WTC11 (cell line): ENCODE measurements at regions not wholly inside any gene's neighbourhood (a gene's known extent, or its start where the extent isn't known, plus 50 kb on each side); places are given as distances from the start of the nearest gene placed in this dataset.
A peak's percentile ranks its signal among the peaks of the same experiment; 100 is the strongest.

Experiments
- ATAC-seq: fragments of 200-7000 bp; cut with Tn5 transposase; 2 replicates; pipeline ENCODE4 v1.10.0; 2021; ENCODE audit warnings: mild to moderate bottlenecking, moderate library complexity
- CTCF ChIA-PET: fragments of 300-600 bp; sonication (Branson Sonifier 250); formaldehyde crosslinking; loops from one replicate; lab custom pipeline; 2021; ENCODE audit warnings: antibody characterized with exemption; lab: Charles Lee
- POLR2A ChIA-PET: fragments of 350-600 bp; sonication (Branson Sonifier 250); formaldehyde crosslinking; loops from one replicate; lab custom pipeline; 2021; ENCODE audit warnings: antibody characterized with exemption; lab: Charles Lee
- DNase-seq: peaks from one replicate; pipeline ENCODE4 v3.0.0; 2021; ENCODE audit warnings: low spot score
- H3K27ac Mint-ChIP-seq: 2 replicates; pipeline ENCODE4 v1.8.0; 2021; ENCODE audit warnings: mixed read lengths
- H3K27me3 Mint-ChIP-seq: 2 replicates; pipeline ENCODE4 v1.8.0; 2021; ENCODE audit warnings: low read depth, mild to moderate bottlenecking, moderate library complexity, mixed read lengths
- H3K36me3 Mint-ChIP-seq: 2 replicates; pipeline ENCODE4 v1.8.0; 2021; ENCODE audit warnings: mixed read lengths
- H3K4me1 Mint-ChIP-seq: 2 replicates; pipeline ENCODE4 v1.8.0; 2022; ENCODE audit warnings: mixed read lengths
- H3K4me3 Mint-ChIP-seq: 2 replicates; pipeline ENCODE4 v1.8.0; 2021; ENCODE audit warnings: mild to moderate bottlenecking, moderate library complexity, mixed read lengths
- H3K9me3 Mint-ChIP-seq: 2 replicates; pipeline ENCODE4 v1.8.0; 2021; ENCODE audit warnings: mixed read lengths
- CREB1 ChIP-seq: sonication (generic); formaldehyde crosslinking; IDR thresholded peaks from 2 replicates; pipeline ENCODE4 v1.8.0; 2023; ENCODE audit warnings: mild to moderate bottlenecking, missing genetic modification reagents
- EMX1 ChIP-seq: fragments of 250-450 bp; sonication (Bioruptor Pico); IDR thresholded peaks from 2 replicates; pipeline ENCODE4 v1.8.0; 2021; ENCODE audit warnings: mild to moderate bottlenecking
- IRF2 ChIP-seq: sonication (generic); formaldehyde crosslinking; IDR thresholded peaks from 2 replicates; pipeline ENCODE4 v1.8.0; 2022; ENCODE audit warnings: low read depth, missing genetic modification reagents, borderline replicate concordance
- KAT7 ChIP-seq: sonication (generic); formaldehyde crosslinking; IDR thresholded peaks from 2 replicates; pipeline ENCODE4 v1.8.1; 2023; ENCODE audit warnings: missing genetic modification reagents, mild to moderate bottlenecking, borderline replicate concordance
- NR2C2 ChIP-seq: sonication (generic); formaldehyde crosslinking; IDR thresholded peaks from 2 replicates; pipeline ENCODE4 v1.8.0; 2022; ENCODE audit warnings: mild to moderate bottlenecking, missing genetic modification reagents
- NR3C1 ChIP-seq: sonication (generic); formaldehyde crosslinking; conservative IDR thresholded peaks from 2 replicates; pipeline ENCODE4 v1.8.1; 2023; ENCODE audit warnings: low read depth, mild to moderate bottlenecking, missing genetic modification reagents
- RELA ChIP-seq: sonication (generic); formaldehyde crosslinking; IDR thresholded peaks from 2 replicates; pipeline ENCODE4 v1.8.1; 2022; ENCODE audit warnings: missing genetic modification reagents, mild to moderate bottlenecking, borderline replicate concordance
- SMAD4 ChIP-seq: sonication (generic); formaldehyde crosslinking; IDR thresholded peaks from 2 replicates; pipeline ENCODE4 v1.8.0; 2022; ENCODE audit warnings: mild to moderate bottlenecking, missing genetic modification reagents
- ZNF263 ChIP-seq: sonication (generic); formaldehyde crosslinking; IDR thresholded peaks from 2 replicates; pipeline ENCODE4 v1.8.1; 2022; ENCODE audit warnings: low read depth, mild to moderate bottlenecking, moderate library complexity, missing genetic modification reagents
- ZNF317 ChIP-seq: sonication (generic); formaldehyde crosslinking; IDR thresholded peaks from 2 replicates; pipeline ENCODE4 v1.8.1; 2023; ENCODE audit warnings: low read depth, mild to moderate bottlenecking, moderate library complexity, missing genetic modification reagents, borderline replicate concordance
- ZNF423 ChIP-seq: fragments of 250-450 bp; sonication (Bioruptor Pico); IDR thresholded peaks from 2 replicates; pipeline ENCODE4 v2.1.2; 2022; ENCODE audit warnings: mild to moderate bottlenecking, moderate library complexity
- ZNF671 ChIP-seq: fragments of 250-450 bp; sonication (Bioruptor Pico); IDR thresholded peaks from 2 replicates; pipeline ENCODE4 v1.8.0; 2021; ENCODE audit warnings: mild to moderate bottlenecking
- TF ChIP-seq, protein P1 (sequence below): sonication (generic); formaldehyde crosslinking; IDR thresholded peaks from 2 replicates; pipeline ENCODE4 v1.8.1; 2023; ENCODE audit warnings: mild to moderate bottlenecking, missing genetic modification reagents, moderate library complexity
- TF ChIP-seq, protein P2 (sequence below): sonication (generic); formaldehyde crosslinking; IDR thresholded peaks from 2 replicates; pipeline ENCODE4 v1.8.1; 2022; ENCODE audit warnings: low read depth, missing genetic modification reagents, borderline replicate concordance
- TF ChIP-seq, protein P3 (sequence below): sonication (generic); formaldehyde crosslinking; IDR thresholded peaks from 2 replicates; pipeline ENCODE4 v1.8.1; 2022; ENCODE audit warnings: mild to moderate bottlenecking, moderate library complexity, missing genetic modification reagents
- TF ChIP-seq, protein P4 (sequence below): sonication (generic); formaldehyde crosslinking; IDR thresholded peaks from 2 replicates; pipeline ENCODE4 v1.8.1; 2023; ENCODE audit warnings: mild to moderate bottlenecking, missing genetic modification reagents, moderate library complexity
- TF ChIP-seq, protein P5 (sequence below): sonication (generic); formaldehyde crosslinking; IDR thresholded peaks from 2 replicates; pipeline ENCODE4 v1.8.1; 2023; ENCODE audit warnings: mild to moderate bottlenecking, moderate library complexity, missing genetic modification reagents
- TF ChIP-seq, protein P6 (sequence below): sonication (generic); formaldehyde crosslinking; IDR thresholded peaks from 2 replicates; pipeline ENCODE4 v1.8.1; 2023; ENCODE audit warnings: mild to moderate bottlenecking, missing genetic modification reagents
- TF ChIP-seq, protein P7 (sequence below): sonication (generic); formaldehyde crosslinking; IDR thresholded peaks from 2 replicates; pipeline ENCODE4 v1.8.1; 2022; ENCODE audit warnings: missing genetic modification reagents, borderline replicate concordance
- TF ChIP-seq, protein P8 (sequence below): sonication (generic); formaldehyde crosslinking; IDR thresholded peaks from 2 replicates; pipeline ENCODE4 v1.8.0; 2023; ENCODE audit warnings: missing genetic modification reagents

DNA sequence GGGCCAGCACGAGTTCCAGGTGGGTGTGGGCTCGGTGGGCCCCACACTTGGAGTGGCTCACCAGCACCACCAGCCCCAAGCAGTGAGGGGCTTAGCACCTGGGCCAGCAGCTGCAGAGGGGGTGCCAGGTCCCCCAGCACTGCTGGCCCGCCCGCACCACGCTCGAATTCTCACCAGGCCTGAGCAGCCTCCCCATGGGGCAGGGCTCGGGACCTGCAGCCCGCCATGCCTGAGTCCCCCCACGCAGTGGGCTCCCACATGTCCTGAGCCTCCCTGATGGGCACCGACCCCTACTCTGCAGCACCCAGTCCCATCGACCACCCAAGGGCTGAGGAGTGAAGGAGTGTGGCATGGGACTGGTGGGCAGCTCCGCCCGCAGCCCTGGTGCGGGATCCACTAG, 593.4 kb downstream of the GABRG1 start:
- Mint-ChIP-seq H3K36me3 (peaks cover 16% of the 10 kb centered on the region), H3K27me3 (no peaks in the 10 kb centered on the region), H3K4me1 (no peaks in the 10 kb centered on the region), H3K27ac (no peak overlapping the region), H3K9me3 (peaks cover 55% of the 10 kb centered on the region), H3K4me3 (no peak overlapping the region)
- ATAC-seq, result no peak
- no peak for TF ChIP-seq EMX1 (CRISPR knock-in tag)
- TF ChIP-seq, protein P1, sequence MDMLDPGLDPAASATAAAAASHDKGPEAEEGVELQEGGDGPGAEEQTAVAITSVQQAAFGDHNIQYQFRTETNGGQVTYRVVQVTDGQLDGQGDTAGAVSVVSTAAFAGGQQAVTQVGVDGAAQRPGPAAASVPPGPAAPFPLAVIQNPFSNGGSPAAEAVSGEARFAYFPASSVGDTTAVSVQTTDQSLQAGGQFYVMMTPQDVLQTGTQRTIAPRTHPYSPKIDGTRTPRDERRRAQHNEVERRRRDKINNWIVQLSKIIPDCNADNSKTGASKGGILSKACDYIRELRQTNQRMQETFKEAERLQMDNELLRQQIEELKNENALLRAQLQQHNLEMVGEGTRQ, result no peak
- no peak for TF ChIP-seq IRF2 (CRISPR knock-in tag)
- no peak for TF ChIP-seq ZNF423 (CRISPR knock-in tag)
- TF ChIP-seq, protein P2, sequence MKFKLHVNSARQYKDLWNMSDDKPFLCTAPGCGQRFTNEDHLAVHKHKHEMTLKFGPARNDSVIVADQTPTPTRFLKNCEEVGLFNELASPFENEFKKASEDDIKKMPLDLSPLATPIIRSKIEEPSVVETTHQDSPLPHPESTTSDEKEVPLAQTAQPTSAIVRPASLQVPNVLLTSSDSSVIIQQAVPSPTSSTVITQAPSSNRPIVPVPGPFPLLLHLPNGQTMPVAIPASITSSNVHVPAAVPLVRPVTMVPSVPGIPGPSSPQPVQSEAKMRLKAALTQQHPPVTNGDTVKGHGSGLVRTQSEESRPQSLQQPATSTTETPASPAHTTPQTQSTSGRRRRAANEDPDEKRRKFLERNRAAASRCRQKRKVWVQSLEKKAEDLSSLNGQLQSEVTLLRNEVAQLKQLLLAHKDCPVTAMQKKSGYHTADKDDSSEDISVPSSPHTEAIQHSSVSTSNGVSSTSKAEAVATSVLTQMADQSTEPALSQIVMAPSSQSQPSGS (CRISPR knock-in tag), result no peak
- ChIA-PET POLR2A (no interaction called here), CTCF (no interaction called here)
- DNase-seq, result no peak

DNA sequence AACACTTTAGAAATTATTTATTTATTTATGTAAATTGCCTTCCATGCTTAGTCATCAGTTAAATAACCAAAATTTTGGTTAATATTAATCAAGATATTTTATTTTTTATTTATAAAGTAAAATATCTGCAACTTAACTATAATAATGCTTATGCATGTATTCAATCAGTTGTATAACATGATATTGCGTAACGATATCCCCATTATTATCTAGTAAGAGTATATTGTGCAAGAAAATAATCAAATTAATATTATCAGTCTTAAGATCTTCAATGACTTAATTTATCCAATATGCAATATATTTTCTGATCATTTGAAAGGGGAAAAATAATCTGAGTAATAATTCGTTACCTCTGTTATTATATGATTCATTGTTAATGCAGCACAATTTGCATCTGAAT, 596.7 kb downstream of the GABRG1 start:
- peaks cover 29% of the 10 kb centered on the region for H3K9me3 Mint-ChIP-seq

DNA sequence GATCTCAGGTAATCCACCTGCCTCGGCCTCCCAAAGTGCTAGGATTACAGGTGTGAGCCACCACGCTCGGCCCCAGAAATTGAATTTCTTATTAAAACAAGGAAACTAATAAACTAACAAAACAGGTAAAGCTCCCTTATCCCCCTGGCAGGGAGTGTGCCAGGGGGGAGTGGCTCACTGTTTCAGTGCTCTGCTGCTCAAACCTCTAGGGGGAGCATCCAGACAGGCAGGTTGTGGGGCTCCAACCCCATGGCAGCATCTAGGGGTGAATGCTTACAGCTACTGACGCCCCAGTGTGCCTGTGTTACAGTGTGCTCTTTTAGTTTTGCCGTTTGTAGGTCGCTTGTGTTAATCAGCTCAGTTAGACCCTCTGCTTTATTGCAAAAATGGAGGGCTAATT, 605.0 kb downstream of the GABRG1 start:
- peaks cover 22% of the 10 kb centered on the region for H3K9me3 Mint-ChIP-seq
- H3K4me3 Mint-ChIP-seq, result no peak overlapping the region
- H3K36me3 Mint-ChIP-seq, result peaks cover 2% of the 10 kb centered on the region; the same call in 1 of the 2 replicates
- DNase-seq, result peak; percentile 20
- CTCF ChIA-PET, result interaction anchor here (0.8 to 1.1 kb wide), 3 partner anchors 215 to 531 kb away, joined by 3 read pairs; no protein-coding TSS in a partner anchor
- no peak overlapping the region for H3K27ac Mint-ChIP-seq
- no peaks in the 10 kb centered on the region for H3K4me1 Mint-ChIP-seq
- peak; percentile 79 for ATAC-seq
- POLR2A ChIA-PET, result no interaction called here
- no peaks in the 10 kb centered on the region for H3K27me3 Mint-ChIP-seq
- TF ChIP-seq ZNF263 (no peak), ZNF671 (CRISPR knock-in tag) (no peak), RELA (no peak), ZNF317 (CRISPR knock-in tag) (no peak), KAT7 (no peak), CREB1 (CRISPR knock-in tag) (no peak)
- TF ChIP-seq, protein P3, sequence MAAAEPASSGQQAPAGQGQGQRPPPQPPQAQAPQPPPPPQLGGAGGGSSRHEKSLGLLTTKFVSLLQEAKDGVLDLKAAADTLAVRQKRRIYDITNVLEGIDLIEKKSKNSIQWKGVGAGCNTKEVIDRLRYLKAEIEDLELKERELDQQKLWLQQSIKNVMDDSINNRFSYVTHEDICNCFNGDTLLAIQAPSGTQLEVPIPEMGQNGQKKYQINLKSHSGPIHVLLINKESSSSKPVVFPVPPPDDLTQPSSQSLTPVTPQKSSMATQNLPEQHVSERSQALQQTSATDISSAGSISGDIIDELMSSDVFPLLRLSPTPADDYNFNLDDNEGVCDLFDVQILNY, result no peak
- TF ChIP-seq, protein P4, sequence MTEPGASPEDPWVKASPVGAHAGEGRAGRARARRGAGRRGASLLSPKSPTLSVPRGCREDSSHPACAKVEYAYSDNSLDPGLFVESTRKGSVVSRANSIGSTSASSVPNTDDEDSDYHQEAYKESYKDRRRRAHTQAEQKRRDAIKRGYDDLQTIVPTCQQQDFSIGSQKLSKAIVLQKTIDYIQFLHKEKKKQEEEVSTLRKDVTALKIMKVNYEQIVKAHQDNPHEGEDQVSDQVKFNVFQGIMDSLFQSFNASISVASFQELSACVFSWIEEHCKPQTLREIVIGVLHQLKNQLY, result no peak

More for the DNA sequence above, 596.7 kb downstream of the GABRG1 start:
- Mint-ChIP-seq H3K36me3 (peaks cover 16% of the 10 kb centered on the region), H3K4me1 (no peaks in the 10 kb centered on the region), H3K4me3 (no peak overlapping the region), H3K27me3 (no peaks in the 10 kb centered on the region), H3K27ac (no peak overlapping the region)
- DNase-seq (no peak), ATAC-seq (no peak)
- CTCF ChIA-PET, result no interaction called here
- POLR2A ChIA-PET, result no interaction called here
- TF ChIP-seq NR2C2 (CRISPR knock-in tag) (no peak), NR3C1 (CRISPR knock-in tag) (no peak), SMAD4 (CRISPR knock-in tag) (no peak)
- TF ChIP-seq, protein P5, sequence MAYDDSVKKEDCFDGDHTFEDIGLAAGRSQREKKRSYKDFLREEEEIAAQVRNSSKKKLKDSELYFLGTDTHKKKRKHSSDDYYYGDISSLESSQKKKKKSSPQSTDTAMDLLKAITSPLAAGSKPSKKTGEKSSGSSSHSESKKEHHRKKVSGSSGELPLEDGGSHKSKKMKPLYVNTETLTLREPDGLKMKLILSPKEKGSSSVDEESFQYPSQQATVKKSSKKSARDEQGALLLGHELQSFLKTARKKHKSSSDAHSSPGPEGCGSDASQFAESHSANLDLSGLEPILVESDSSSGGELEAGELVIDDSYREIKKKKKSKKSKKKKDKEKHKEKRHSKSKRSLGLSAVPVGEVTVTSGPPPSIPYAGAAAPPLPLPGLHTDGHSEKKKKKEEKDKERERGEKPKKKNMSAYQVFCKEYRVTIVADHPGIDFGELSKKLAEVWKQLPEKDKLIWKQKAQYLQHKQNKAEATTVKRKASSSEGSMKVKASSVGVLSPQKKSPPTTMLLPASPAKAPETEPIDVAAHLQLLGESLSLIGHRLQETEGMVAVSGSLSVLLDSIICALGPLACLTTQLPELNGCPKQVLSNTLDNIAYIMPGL (CRISPR knock-in tag), result no peak
- TF ChIP-seq, protein P6, sequence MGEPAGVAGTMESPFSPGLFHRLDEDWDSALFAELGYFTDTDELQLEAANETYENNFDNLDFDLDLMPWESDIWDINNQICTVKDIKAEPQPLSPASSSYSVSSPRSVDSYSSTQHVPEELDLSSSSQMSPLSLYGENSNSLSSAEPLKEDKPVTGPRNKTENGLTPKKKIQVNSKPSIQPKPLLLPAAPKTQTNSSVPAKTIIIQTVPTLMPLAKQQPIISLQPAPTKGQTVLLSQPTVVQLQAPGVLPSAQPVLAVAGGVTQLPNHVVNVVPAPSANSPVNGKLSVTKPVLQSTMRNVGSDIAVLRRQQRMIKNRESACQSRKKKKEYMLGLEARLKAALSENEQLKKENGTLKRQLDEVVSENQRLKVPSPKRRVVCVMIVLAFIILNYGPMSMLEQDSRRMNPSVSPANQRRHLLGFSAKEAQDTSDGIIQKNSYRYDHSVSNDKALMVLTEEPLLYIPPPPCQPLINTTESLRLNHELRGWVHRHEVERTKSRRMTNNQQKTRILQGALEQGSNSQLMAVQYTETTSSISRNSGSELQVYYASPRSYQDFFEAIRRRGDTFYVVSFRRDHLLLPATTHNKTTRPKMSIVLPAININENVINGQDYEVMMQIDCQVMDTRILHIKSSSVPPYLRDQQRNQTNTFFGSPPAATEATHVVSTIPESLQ, result no peak
- TF ChIP-seq, protein P7, sequence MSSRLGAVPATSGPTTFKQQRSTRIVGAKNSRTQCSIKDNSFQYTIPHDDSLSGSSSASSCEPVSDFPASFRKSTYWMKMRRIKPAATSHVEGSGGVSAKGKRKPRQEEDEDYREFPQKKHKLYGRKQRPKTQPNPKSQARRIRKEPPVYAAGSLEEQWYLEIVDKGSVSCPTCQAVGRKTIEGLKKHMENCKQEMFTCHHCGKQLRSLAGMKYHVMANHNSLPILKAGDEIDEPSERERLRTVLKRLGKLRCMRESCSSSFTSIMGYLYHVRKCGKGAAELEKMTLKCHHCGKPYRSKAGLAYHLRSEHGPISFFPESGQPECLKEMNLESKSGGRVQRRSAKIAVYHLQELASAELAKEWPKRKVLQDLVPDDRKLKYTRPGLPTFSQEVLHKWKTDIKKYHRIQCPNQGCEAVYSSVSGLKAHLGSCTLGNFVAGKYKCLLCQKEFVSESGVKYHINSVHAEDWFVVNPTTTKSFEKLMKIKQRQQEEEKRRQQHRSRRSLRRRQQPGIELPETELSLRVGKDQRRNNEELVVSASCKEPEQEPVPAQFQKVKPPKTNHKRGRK (CRISPR knock-in tag), result no peak
- TF ChIP-seq, protein P8, sequence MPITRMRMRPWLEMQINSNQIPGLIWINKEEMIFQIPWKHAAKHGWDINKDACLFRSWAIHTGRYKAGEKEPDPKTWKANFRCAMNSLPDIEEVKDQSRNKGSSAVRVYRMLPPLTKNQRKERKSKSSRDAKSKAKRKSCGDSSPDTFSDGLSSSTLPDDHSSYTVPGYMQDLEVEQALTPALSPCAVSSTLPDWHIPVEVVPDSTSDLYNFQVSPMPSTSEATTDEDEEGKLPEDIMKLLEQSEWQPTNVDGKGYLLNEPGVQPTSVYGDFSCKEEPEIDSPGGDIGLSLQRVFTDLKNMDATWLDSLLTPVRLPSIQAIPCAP (CRISPR knock-in tag), result no peak
- TF ChIP-seq, all 79 proteins: peak for 0
